ENCODE measurements at regions not wholly inside any gene's neighbourhood (a gene's known extent, or its start where the extent isn't known, plus 50 kb on each side); places are given as distances from the start of the nearest gene placed in this dataset.

DNA sequence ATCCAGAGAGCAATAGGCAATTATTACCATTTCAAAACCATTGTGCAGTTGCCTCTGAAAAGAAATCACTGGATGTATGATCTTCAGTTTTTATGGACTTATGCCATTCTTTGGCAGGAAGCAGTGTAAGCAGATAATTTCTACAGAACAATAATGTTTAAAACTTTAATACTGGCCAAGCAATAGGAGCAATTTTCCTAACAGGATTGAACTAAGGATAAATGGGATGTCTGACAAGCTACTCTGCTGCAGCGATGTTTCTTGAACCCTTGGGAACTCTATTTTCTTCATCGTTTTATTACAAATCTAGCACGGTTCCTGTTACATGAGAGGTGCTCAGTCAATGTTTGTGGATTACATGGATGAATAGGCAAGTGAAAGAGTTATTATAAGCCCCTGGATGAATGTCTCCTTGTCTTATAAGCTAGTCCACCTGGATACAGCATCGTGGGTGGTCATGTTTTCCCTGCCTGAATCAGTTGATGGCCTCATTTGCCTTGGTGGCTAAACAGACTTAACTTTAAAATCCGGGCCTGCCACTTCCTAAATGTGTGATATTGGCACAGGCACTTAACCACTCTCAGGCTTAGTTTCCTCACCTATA lies 68.2 kb upstream of the MDM1 start:
- ChIA-PET RAD21 (ENCODE audit: low non-redundant PET in 1 of 2, low total read pairs in 2 of 2, uncharacterized antibody in 2 of 2, unreplicated experiment in 2 of 2) (no interaction called here), CTCF (no interaction called here), POLR2A (no interaction called here)
- TF ChIP-seq EGR1 (IDR thresholded peaks at IDR 0.05; ENCODE audit: low read depth) (no peak), ELF1 (IDR thresholded peaks at IDR 0.05; ENCODE audit: borderline replicate concordance, low read depth) (no peak), CEBPB (IDR thresholded peaks at IDR 0.05; ENCODE audit: low read depth) (no peak), SRF (IDR thresholded peaks at IDR 0.05; ENCODE audit: low read depth) (no peak), JUND (IDR thresholded peaks at IDR 0.05) (no peak), CBX3 (IDR thresholded peaks at IDR 0.05; ENCODE audit: low read depth) (no peak), EZH2 (IDR thresholded peaks at IDR 0.05) (no peak), SIN3A (IDR thresholded peaks at IDR 0.05; ENCODE audit: low read depth) (no peak)
- TF ChIP-seq, protein P1, sequence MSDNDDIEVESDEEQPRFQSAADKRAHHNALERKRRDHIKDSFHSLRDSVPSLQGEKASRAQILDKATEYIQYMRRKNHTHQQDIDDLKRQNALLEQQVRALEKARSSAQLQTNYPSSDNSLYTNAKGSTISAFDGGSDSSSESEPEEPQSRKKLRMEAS (IDR thresholded peaks at IDR 0.05) = no peak
- TF ChIP-seq, protein P2, sequence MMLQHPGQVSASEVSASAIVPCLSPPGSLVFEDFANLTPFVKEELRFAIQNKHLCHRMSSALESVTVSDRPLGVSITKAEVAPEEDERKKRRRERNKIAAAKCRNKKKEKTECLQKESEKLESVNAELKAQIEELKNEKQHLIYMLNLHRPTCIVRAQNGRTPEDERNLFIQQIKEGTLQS (IDR thresholded peaks at IDR 0.05) = no peak
- TF ChIP-seq, protein P3, sequence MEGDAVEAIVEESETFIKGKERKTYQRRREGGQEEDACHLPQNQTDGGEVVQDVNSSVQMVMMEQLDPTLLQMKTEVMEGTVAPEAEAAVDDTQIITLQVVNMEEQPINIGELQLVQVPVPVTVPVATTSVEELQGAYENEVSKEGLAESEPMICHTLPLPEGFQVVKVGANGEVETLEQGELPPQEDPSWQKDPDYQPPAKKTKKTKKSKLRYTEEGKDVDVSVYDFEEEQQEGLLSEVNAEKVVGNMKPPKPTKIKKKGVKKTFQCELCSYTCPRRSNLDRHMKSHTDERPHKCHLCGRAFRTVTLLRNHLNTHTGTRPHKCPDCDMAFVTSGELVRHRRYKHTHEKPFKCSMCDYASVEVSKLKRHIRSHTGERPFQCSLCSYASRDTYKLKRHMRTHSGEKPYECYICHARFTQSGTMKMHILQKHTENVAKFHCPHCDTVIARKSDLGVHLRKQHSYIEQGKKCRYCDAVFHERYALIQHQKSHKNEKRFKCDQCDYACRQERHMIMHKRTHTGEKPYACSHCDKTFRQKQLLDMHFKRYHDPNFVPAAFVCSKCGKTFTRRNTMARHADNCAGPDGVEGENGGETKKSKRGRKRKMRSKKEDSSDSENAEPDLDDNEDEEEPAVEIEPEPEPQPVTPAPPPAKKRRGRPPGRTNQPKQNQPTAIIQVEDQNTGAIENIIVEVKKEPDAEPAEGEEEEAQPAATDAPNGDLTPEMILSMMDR (IDR thresholded peaks at IDR 0.05 in 2 of 3, conservative IDR thresholded peaks at IDR 0.05 in 1 of 3; ENCODE audit: borderline replicate concordance in 1 of 3, insufficient read depth in 1 of 3, low read depth in 2 of 3, low read length in 2 of 3) = no peak
- Histone ChIP-seq H4K20me1 (ENCODE audit: insufficient read depth) (no peaks in the 10 kb centered on the region), H3K4me1 (ENCODE audit: control insufficient read depth in 1 of 2, insufficient read depth in 2 of 2, low read length in 2 of 2) (no peaks in the 10 kb centered on the region), H3K4me2 (ENCODE audit: low read length) (no peak overlapping the region), H3K36me3 (ENCODE audit: control insufficient read depth in 1 of 2, insufficient read depth in 2 of 2, low read length in 2 of 2) (no peaks in the 10 kb centered on the region), H3K27ac (ENCODE audit: low read depth, low read length) (no peak overlapping the region), H3K9ac (ENCODE audit: low read length) (no peak overlapping the region), H3K9me2 (ENCODE audit: insufficient read depth) (no peaks in the 10 kb centered on the region), H3K9me3 (ENCODE audit: control insufficient read depth in 1 of 2, insufficient read depth in 1 of 2, low read depth in 1 of 2, low read length in 2 of 2) (no peaks in the 10 kb centered on the region), H2AFZ (ENCODE audit: low read depth, low read length, poor library complexity, severe bottlenecking) (no peak overlapping the region), H3K27me3 (ENCODE audit: insufficient read depth, low read length) (no peaks in the 10 kb centered on the region), H3K4me3 (replicated peaks in 1 of 2; ENCODE audit: low read depth in 1 of 2, low read length in 2 of 2) (no peak overlapping the region), H3K79me2 (ENCODE audit: insufficient read depth, low read length) (no peaks in the 10 kb centered on the region)
- intact Hi-C loops (cut with micrococcal nuclease) = no loop called here
- ATAC-seq = no peak
- BruUV-seq (replicated peaks) = no TSS peak
- no peak for DNase-seq (ENCODE audit: low read depth, low spot score)
